Gastrocnemius medialis (tissue), 4 donors: ENCODE measurements at regions not wholly inside any gene's neighbourhood (a gene's known extent, or its start where the extent isn't known, plus 50 kb on each side); places are given as distances from the start of the nearest gene placed in this dataset.

Source experiments
- CTCF ChIP-seq, 5 experiments: fragments of 450-650 bp in 3 of 5; fragments of 200-600 bp in 2 of 5; sonication (generic) in 2 of 5; IDR thresholded peaks in 4 of 5; conservative IDR thresholded peaks in 1 of 5; 1 replicate in 4 of 5; 2 replicates in 1 of 5; pipeline ENCODE4 v1.5.1; 2016 to 2019; ENCODE audit warnings: antibody characterized with exemption in 5 of 5, mild to moderate bottlenecking in 3 of 5, moderate library complexity in 3 of 5
- POLR2A ChIP-seq, 2 donors: fragments of 450-650 bp; IDR thresholded peaks; one replicate each; pipeline ENCODE4 v1.6.1; 2017; ENCODE audit warnings: antibody characterized with exemption in 2 of 2, mild to moderate bottlenecking in 2 of 2, moderate library complexity in 2 of 2

GRCh38 chr6:21885111-21885510 is 291.6 kb downstream of the SOX4 start:
- TF ChIP-seq CTCF (IDR thresholded peaks at IDR 0.05 in 4 of 5, conservative IDR thresholded peaks at IDR 0.05 in 1 of 5): no peak
- no peak for TF ChIP-seq POLR2A (IDR thresholded peaks at IDR 0.05)
